ENCODE measurements at regions not wholly inside any gene's neighbourhood (a gene's known extent, or its start where the extent isn't known, plus 50 kb on each side); places are given as distances from the start of the nearest gene placed in this dataset.
A peak's percentile ranks its signal among the peaks of the same experiment; 100 is the strongest.

GRCh38 chr19:28940751-28941500 lies 272.0 kb downstream of the UQCRFS1 start:
- H3K27me3 Mint-ChIP-seq = no peaks in the 10 kb centered on the region
- H3K27me3 ChIP-seq (ENCODE audit: control insufficient read depth, insufficient read depth, low read length) = no peaks in the 10 kb centered on the region
- no peaks in the 10 kb centered on the region for H3K36me3 ChIP-seq (ENCODE audit: control insufficient read depth, insufficient read depth, low read length)
- H3K27ac ChIP-seq (ENCODE audit: insufficient read depth, low read length, poor library complexity, severe bottlenecking) = no peak overlapping the region
- H3K4me3 ChIP-seq (ENCODE audit: low read depth, low read length) = no peak overlapping the region
- no peaks in the 10 kb centered on the region for H3K4me1 Mint-ChIP-seq
- no peak for ATAC-seq (ENCODE audit: low read depth in 2 of 2)
- H3K4me1 ChIP-seq (ENCODE audit: control insufficient read depth, insufficient read depth, low read length, poor library complexity, severe bottlenecking) = no peaks in the 10 kb centered on the region
- H3K36me3 Mint-ChIP-seq = no peaks in the 10 kb centered on the region
- no peak overlapping the region for H3K27ac Mint-ChIP-seq
- no peak for DNase-seq
- H3K9me3 Mint-ChIP-seq = peaks cover 0 to 7% (median 0%) of the 10 kb centered on the region in 7 donors
- no peak overlapping the region for H3K4me3 Mint-ChIP-seq
- H3K9me3 ChIP-seq (ENCODE audit: control insufficient read depth in 2 of 2, low read length in 2 of 2) = no peaks in the 10 kb centered on the region

- H3K9me3 Mint-ChIP-seq = peaks cover 0 to 7% (median 0%) of the 10 kb centered on the region in 7 donors
- Histone ChIP-seq H3K4me3 (ENCODE audit: low read depth, low read length) (no peak overlapping the region), H3K36me3 (ENCODE audit: control insufficient read depth, insufficient read depth, low read length) (no peaks in the 10 kb centered on the region), H3K4me1 (ENCODE audit: control insufficient read depth, insufficient read depth, low read length, poor library complexity, severe bottlenecking) (no peaks in the 10 kb centered on the region), H3K27ac (ENCODE audit: insufficient read depth, low read length, poor library complexity, severe bottlenecking) (no peak overlapping the region), H3K27me3 (ENCODE audit: control insufficient read depth, insufficient read depth, low read length) (no peaks in the 10 kb centered on the region), H3K9me3 (ENCODE audit: control insufficient read depth in 2 of 2, low read length in 2 of 2) (no peaks in the 10 kb centered on the region)
- H3K4me1 Mint-ChIP-seq = no peaks in the 10 kb centered on the region
- H3K4me3 Mint-ChIP-seq = no peak overlapping the region
- no peak overlapping the region for H3K27ac Mint-ChIP-seq
- no peaks in the 10 kb centered on the region for H3K36me3 Mint-ChIP-seq
- DNase-seq (no peak), ATAC-seq (ENCODE audit: low read depth in 2 of 2) (no peak)
- H3K27me3 Mint-ChIP-seq = no peaks in the 10 kb centered on the region
These were observed 273.7 kb downstream of the UQCRFS1 start for GRCh38 chr19:28939236-28939635.

GRCh38 chr19:28936001-28936400 lies 276.9 kb downstream of the UQCRFS1 start:
- Mint-ChIP-seq H3K4me3 (no peak overlapping the region), H3K4me1 (no peaks in the 10 kb centered on the region), H3K36me3 (no peaks in the 10 kb centered on the region), H3K9me3 (peaks cover 0 to 6% (median 0%) of the 10 kb centered on the region in 7 donors), H3K27ac (no peak overlapping the region), H3K27me3 (peaks cover 4% of the 10 kb centered on the region)
- H3K27me3 ChIP-seq (ENCODE audit: control insufficient read depth, insufficient read depth, low read length) = no peaks in the 10 kb centered on the region
- no peaks in the 10 kb centered on the region for H3K36me3 ChIP-seq (ENCODE audit: control insufficient read depth, insufficient read depth, low read length)
- DNase-seq = no peak
- H3K4me1 ChIP-seq (ENCODE audit: control insufficient read depth, insufficient read depth, low read length, poor library complexity, severe bottlenecking) = no peaks in the 10 kb centered on the region
- H3K9me3 ChIP-seq (ENCODE audit: control insufficient read depth in 2 of 2, low read length in 2 of 2) = no peaks in the 10 kb centered on the region
- no peak overlapping the region for H3K27ac ChIP-seq (ENCODE audit: insufficient read depth, low read length, poor library complexity, severe bottlenecking)
- no peak overlapping the region for H3K4me3 ChIP-seq (ENCODE audit: low read depth, low read length)
- ATAC-seq (ENCODE audit: low read depth in 2 of 2) = no peak

GRCh38 chr19:28934631-28935030 lies 278.3 kb downstream of the UQCRFS1 start:
- H3K27me3 ChIP-seq (ENCODE audit: control insufficient read depth, insufficient read depth, low read length) = no peaks in the 10 kb centered on the region
- Mint-ChIP-seq H3K36me3 (no peaks in the 10 kb centered on the region), H3K4me1 (no peaks in the 10 kb centered on the region), H3K4me3 (peak overlapping the region in 1 of 4 donors; percentile 54), H3K27ac (no peak overlapping the region), H3K27me3 (peaks cover 4% of the 10 kb centered on the region), H3K9me3 (peaks cover 0 to 6% (median 0%) of the 10 kb centered on the region in 7 donors)
- no peaks in the 10 kb centered on the region for H3K9me3 ChIP-seq (ENCODE audit: control insufficient read depth in 2 of 2, low read length in 2 of 2)
- no peak overlapping the region for H3K27ac ChIP-seq (ENCODE audit: insufficient read depth, low read length, poor library complexity, severe bottlenecking)
- no peaks in the 10 kb centered on the region for H3K36me3 ChIP-seq (ENCODE audit: control insufficient read depth, insufficient read depth, low read length)
- no peak for DNase-seq
- no peaks in the 10 kb centered on the region for H3K4me1 ChIP-seq (ENCODE audit: control insufficient read depth, insufficient read depth, low read length, poor library complexity, severe bottlenecking)
- no peak for ATAC-seq (ENCODE audit: low read depth in 2 of 2)
- no peak overlapping the region for H3K4me3 ChIP-seq (ENCODE audit: low read depth, low read length)

GRCh38 chr19:28933039-28933438 lies 279.9 kb downstream of the UQCRFS1 start:
- no peak overlapping the region for H3K27ac Mint-ChIP-seq
- peaks cover 4% of the 10 kb centered on the region for H3K27me3 Mint-ChIP-seq
- H3K9me3 Mint-ChIP-seq = peaks cover 0 to 8% (median 0%) of the 10 kb centered on the region in 7 donors
- no peak for DNase-seq
- Histone ChIP-seq H3K27ac (ENCODE audit: insufficient read depth, low read length, poor library complexity, severe bottlenecking) (no peak overlapping the region), H3K4me1 (ENCODE audit: control insufficient read depth, insufficient read depth, low read length, poor library complexity, severe bottlenecking) (no peaks in the 10 kb centered on the region), H3K36me3 (ENCODE audit: control insufficient read depth, insufficient read depth, low read length) (no peaks in the 10 kb centered on the region), H3K9me3 (ENCODE audit: control insufficient read depth in 2 of 2, low read length in 2 of 2) (no peaks in the 10 kb centered on the region), H3K4me3 (ENCODE audit: low read depth, low read length) (no peak overlapping the region), H3K27me3 (ENCODE audit: control insufficient read depth, insufficient read depth, low read length) (no peaks in the 10 kb centered on the region)
- H3K4me3 Mint-ChIP-seq = no peak overlapping the region
- H3K4me1 Mint-ChIP-seq = no peaks in the 10 kb centered on the region
- ATAC-seq (ENCODE audit: low read depth in 2 of 2) = no peak
- H3K36me3 Mint-ChIP-seq = no peaks in the 10 kb centered on the region

GRCh38 chr19:28932446-28932845 lies 280.5 kb downstream of the UQCRFS1 start:
- Mint-ChIP-seq H3K36me3 (no peaks in the 10 kb centered on the region), H3K27ac (no peak overlapping the region), H3K4me1 (no peaks in the 10 kb centered on the region), H3K4me3 (no peak overlapping the region), H3K9me3 (peaks cover 0 to 8% (median 0%) of the 10 kb centered on the region in 7 donors), H3K27me3 (peaks cover 4% of the 10 kb centered on the region)
- H3K4me1 ChIP-seq (ENCODE audit: control insufficient read depth, insufficient read depth, low read length, poor library complexity, severe bottlenecking) = no peaks in the 10 kb centered on the region
- no peaks in the 10 kb centered on the region for H3K36me3 ChIP-seq (ENCODE audit: control insufficient read depth, insufficient read depth, low read length)
- no peaks in the 10 kb centered on the region for H3K9me3 ChIP-seq (ENCODE audit: control insufficient read depth in 2 of 2, low read length in 2 of 2)
- no peak overlapping the region for H3K27ac ChIP-seq (ENCODE audit: insufficient read depth, low read length, poor library complexity, severe bottlenecking)
- DNase-seq (no peak), ATAC-seq (ENCODE audit: low read depth in 2 of 2) (no peak)
- H3K4me3 ChIP-seq (ENCODE audit: low read depth, low read length) = no peak overlapping the region
- H3K27me3 ChIP-seq (ENCODE audit: control insufficient read depth, insufficient read depth, low read length) = no peaks in the 10 kb centered on the region

GRCh38 chr19:28929006-28929405 lies 283.9 kb downstream of the UQCRFS1 start:
- Histone ChIP-seq H3K27me3 (ENCODE audit: control insufficient read depth, insufficient read depth, low read length) (no peaks in the 10 kb centered on the region), H3K27ac (ENCODE audit: insufficient read depth, low read length, poor library complexity, severe bottlenecking) (no peak overlapping the region), H3K4me3 (ENCODE audit: low read depth, low read length) (no peak overlapping the region), H3K9me3 (ENCODE audit: control insufficient read depth in 2 of 2, low read length in 2 of 2) (no peaks in the 10 kb centered on the region), H3K4me1 (ENCODE audit: control insufficient read depth, insufficient read depth, low read length, poor library complexity, severe bottlenecking) (no peaks in the 10 kb centered on the region), H3K36me3 (ENCODE audit: control insufficient read depth, insufficient read depth, low read length) (no peaks in the 10 kb centered on the region)
- no peaks in the 10 kb centered on the region for H3K36me3 Mint-ChIP-seq
- H3K9me3 Mint-ChIP-seq = peaks cover 0 to 7% (median 0%) of the 10 kb centered on the region in 7 donors
- no peak for DNase-seq
- no peak overlapping the region for H3K4me3 Mint-ChIP-seq
- peaks cover 4% of the 10 kb centered on the region for H3K27me3 Mint-ChIP-seq
- no peak for ATAC-seq (ENCODE audit: low read depth in 2 of 2)
- H3K4me1 Mint-ChIP-seq = no peaks in the 10 kb centered on the region
- no peak overlapping the region for H3K27ac Mint-ChIP-seq

GRCh38 chr19:28927456-28927855 lies 285.5 kb downstream of the UQCRFS1 start:
- Histone ChIP-seq H3K27ac (ENCODE audit: insufficient read depth, low read length, poor library complexity, severe bottlenecking) (no peak overlapping the region), H3K27me3 (ENCODE audit: control insufficient read depth, insufficient read depth, low read length) (no peaks in the 10 kb centered on the region), H3K4me3 (ENCODE audit: low read depth, low read length) (no peak overlapping the region), H3K9me3 (ENCODE audit: control insufficient read depth in 2 of 2, low read length in 2 of 2) (no peaks in the 10 kb centered on the region), H3K4me1 (ENCODE audit: control insufficient read depth, insufficient read depth, low read length, poor library complexity, severe bottlenecking) (no peaks in the 10 kb centered on the region), H3K36me3 (ENCODE audit: control insufficient read depth, insufficient read depth, low read length) (no peaks in the 10 kb centered on the region)
- no peak overlapping the region for H3K4me3 Mint-ChIP-seq
- H3K27ac Mint-ChIP-seq = no peak overlapping the region
- no peaks in the 10 kb centered on the region for H3K4me1 Mint-ChIP-seq
- no peak for ATAC-seq (ENCODE audit: low read depth in 2 of 2)
- DNase-seq = no peak
- peaks cover 0 to 7% (median 0%) of the 10 kb centered on the region in 7 donors for H3K9me3 Mint-ChIP-seq
- H3K36me3 Mint-ChIP-seq = no peaks in the 10 kb centered on the region
- peaks cover 4% of the 10 kb centered on the region for H3K27me3 Mint-ChIP-seq

All from CD4-positive, CD25-positive, alpha-beta regulatory T cell (primary cell).